OCI-LY1 (cell line): ENCODE measurements at regions not wholly inside any gene's neighbourhood (a gene's known extent, or its start where the extent isn't known, plus 50 kb on each side); places are given as distances from the start of the nearest gene placed in this dataset.

ENCODE experiments used
- H2AFZ ChIP-seq: fragments of 200-600 bp; sonication (generic), shearing (Covaris generic); 2 replicates; pipeline ENCODE4 v1.6.0; 2014; ENCODE audit warnings: antibody characterized with exemption, mild to moderate bottlenecking, low read length
- H3F3A ChIP-seq: fragments of 200-600 bp; sonication (generic), shearing (Covaris generic); 2 replicates; pipeline ENCODE4 v1.6.0; 2014; ENCODE audit warnings: mild to moderate bottlenecking, antibody characterized with exemption, low read length, moderate library complexity; ENCODE audit not compliant: insufficient read depth
- H3K27ac ChIP-seq: fragments of 200-600 bp; sonication (generic); 2 replicates; pipeline ENCODE4 v1.5.1; 2014; ENCODE audit warnings: low read length, mixed run types, mild to moderate bottlenecking, low read depth; ENCODE audit not compliant: poor library complexity, severe bottlenecking
- H3K27me3 ChIP-seq: fragments of 200-600 bp; sonication (generic); 2 replicates; pipeline ENCODE4 v1.6.0; 2014; ENCODE audit warnings: antibody characterized with exemption, mild to moderate bottlenecking, low read length, moderate library complexity; ENCODE audit not compliant: insufficient read depth
- H3K36me3 ChIP-seq: fragments of 200-600 bp; sonication (generic); 2 replicates; pipeline ENCODE4 v1.6.1; 2014; ENCODE audit warnings: mild to moderate bottlenecking, antibody characterized with exemption, low read length, moderate library complexity, mixed read lengths; ENCODE audit not compliant: insufficient read depth
- H3K4me1 ChIP-seq: fragments of 200-600 bp; sonication (generic); 2 replicates; pipeline ENCODE4 v1.5.1; 2014; ENCODE audit warnings: mild to moderate bottlenecking, low read length, moderate library complexity; ENCODE audit not compliant: insufficient read depth, severe bottlenecking
- H3K4me2 ChIP-seq: fragments of 200-600 bp; sonication (generic), shearing (Covaris generic); 2 replicates; pipeline ENCODE4 v1.6.1; 2014; ENCODE audit warnings: low read length
- H3K4me3 ChIP-seq: fragments of 200-600 bp; sonication (generic); 2 replicates; pipeline ENCODE4 v1.5.1; 2014; ENCODE audit warnings: low read length, low read depth, mild to moderate bottlenecking, mixed read lengths; ENCODE audit not compliant: poor library complexity, severe bottlenecking
- H3K79me2 ChIP-seq: fragments of 200-600 bp; shearing (Covaris generic); 2 replicates; pipeline ENCODE4 v1.6.1; 2016; ENCODE audit warnings: mixed run types, low read length, mixed read lengths; ENCODE audit not compliant: insufficient read depth
- H3K9ac ChIP-seq: fragments of 200-600 bp; sonication (generic), shearing (Covaris generic); 2 replicates; pipeline ENCODE4 v1.6.1; 2014; ENCODE audit warnings: mild to moderate bottlenecking, low read length, mixed read lengths
- H3K9me2 ChIP-seq: fragments of 200-600 bp; sonication (generic), shearing (Covaris generic); 2 replicates; pipeline ENCODE4 v1.6.1; 2014; ENCODE audit warnings: low read depth, mild to moderate bottlenecking, low read length, mixed read lengths
- H3K9me3 ChIP-seq: fragments of 200-600 bp; shearing (Covaris generic); 2 replicates; pipeline ENCODE4 v1.6.1; 2014; ENCODE audit warnings: low read length, mixed read lengths
- H4K20me1 ChIP-seq: fragments of 200-600 bp; sonication (generic), shearing (Covaris generic); 2 replicates; pipeline ENCODE4 v1.6.0; 2016; ENCODE audit warnings: mild to moderate bottlenecking, low read length; ENCODE audit not compliant: insufficient read depth
- EZH2 ChIP-seq: fragments of 200-600 bp; sonication (generic), shearing (Covaris generic); IDR thresholded peaks from 2 replicates; pipeline ENCODE4 v1.8.0; 2017; ENCODE audit warnings: borderline replicate concordance, mixed run types, mild to moderate bottlenecking, antibody characterized with exemption, low read length, moderate library complexity, mixed read lengths
- TF ChIP-seq, protein P1 (sequence below): fragments of 200-600 bp; sonication (generic), shearing (Covaris generic); IDR thresholded peaks from 2 replicates; pipeline ENCODE4 v1.5.1; 2017; ENCODE audit warnings: mild to moderate bottlenecking, antibody characterized with exemption, low read length, moderate library complexity, mixed read lengths

DNA sequence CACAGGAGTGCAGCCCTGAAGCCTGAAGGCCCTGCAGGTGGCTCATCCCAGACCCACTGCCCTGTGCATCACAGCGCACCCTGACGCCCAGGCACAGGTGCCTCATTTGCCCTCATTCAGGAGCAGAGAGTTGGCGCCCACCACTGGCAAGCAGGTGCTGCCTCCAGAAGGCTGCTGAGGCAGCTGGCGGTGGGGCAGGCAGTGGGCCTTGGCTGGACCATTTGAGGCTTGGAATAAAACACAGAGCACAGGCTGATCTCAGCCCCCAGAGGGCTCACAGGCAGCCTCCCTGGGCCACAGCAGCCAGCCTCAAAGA lies 1151.9 kb downstream of the BRD1 start:
- H3K9ac ChIP-seq: no peak overlapping the region
- peaks cover 7% of the 10 kb centered on the region; the same call in 1 of the 2 replicates for H3K9me3 ChIP-seq
- TF ChIP-seq EZH2: no peak
- TF ChIP-seq, protein P1, sequence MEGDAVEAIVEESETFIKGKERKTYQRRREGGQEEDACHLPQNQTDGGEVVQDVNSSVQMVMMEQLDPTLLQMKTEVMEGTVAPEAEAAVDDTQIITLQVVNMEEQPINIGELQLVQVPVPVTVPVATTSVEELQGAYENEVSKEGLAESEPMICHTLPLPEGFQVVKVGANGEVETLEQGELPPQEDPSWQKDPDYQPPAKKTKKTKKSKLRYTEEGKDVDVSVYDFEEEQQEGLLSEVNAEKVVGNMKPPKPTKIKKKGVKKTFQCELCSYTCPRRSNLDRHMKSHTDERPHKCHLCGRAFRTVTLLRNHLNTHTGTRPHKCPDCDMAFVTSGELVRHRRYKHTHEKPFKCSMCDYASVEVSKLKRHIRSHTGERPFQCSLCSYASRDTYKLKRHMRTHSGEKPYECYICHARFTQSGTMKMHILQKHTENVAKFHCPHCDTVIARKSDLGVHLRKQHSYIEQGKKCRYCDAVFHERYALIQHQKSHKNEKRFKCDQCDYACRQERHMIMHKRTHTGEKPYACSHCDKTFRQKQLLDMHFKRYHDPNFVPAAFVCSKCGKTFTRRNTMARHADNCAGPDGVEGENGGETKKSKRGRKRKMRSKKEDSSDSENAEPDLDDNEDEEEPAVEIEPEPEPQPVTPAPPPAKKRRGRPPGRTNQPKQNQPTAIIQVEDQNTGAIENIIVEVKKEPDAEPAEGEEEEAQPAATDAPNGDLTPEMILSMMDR: no peak
- H4K20me1 ChIP-seq: no peaks in the 10 kb centered on the region
- H2AFZ ChIP-seq: no peak overlapping the region
- no peaks in the 10 kb centered on the region for H3K27me3 ChIP-seq
- H3K27ac ChIP-seq: no peak overlapping the region
- H3K4me1 ChIP-seq: no peaks in the 10 kb centered on the region
- H3K36me3 ChIP-seq: no peaks in the 10 kb centered on the region
- H3K4me3 ChIP-seq: no peak overlapping the region
- no peaks in the 10 kb centered on the region for H3K9me2 ChIP-seq
- H3K4me2 ChIP-seq: no peak overlapping the region
- H3K79me2 ChIP-seq: no peaks in the 10 kb centered on the region
- H3F3A ChIP-seq: no peaks in the 10 kb centered on the region

DNA sequence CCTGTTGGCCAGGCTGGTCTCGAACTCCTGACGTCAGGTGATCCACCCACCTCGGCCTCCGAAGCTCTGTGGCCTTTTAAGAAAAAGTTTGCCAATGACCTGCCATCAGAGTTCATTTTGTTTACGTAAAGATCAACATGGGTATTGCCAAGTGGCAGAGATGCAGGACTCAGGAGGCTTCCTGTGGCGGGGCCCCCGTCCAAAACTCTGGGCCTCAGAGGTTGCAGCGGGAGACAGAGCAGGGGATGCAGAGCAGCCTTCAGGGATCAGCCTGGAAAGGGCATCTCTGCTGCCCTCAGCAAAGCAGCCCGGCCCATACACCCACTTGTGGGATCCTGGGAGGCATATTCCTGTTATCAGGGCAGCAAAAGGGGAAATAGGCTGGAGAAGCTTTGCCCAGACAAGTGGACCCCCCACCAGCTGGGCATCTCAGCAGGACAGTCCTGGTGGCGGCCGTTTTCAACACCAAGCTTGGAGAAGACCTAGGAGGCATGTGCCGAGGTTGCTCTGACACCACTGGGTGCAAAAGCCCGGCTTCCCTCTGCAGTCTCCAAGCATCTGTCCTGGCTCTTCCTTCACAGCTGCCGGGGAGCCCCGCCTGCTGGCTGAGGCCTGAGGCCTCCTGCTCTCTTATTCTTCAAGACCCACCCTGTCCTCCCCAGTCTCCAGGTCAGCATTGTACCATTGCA lies 1152.4 kb downstream of the BRD1 start:
- no peaks in the 10 kb centered on the region for H3K27me3 ChIP-seq
- H3K9me2 ChIP-seq: no peaks in the 10 kb centered on the region
- no peak overlapping the region for H3K4me2 ChIP-seq
- H3K4me3 ChIP-seq: no peak overlapping the region
- no peaks in the 10 kb centered on the region for H3F3A ChIP-seq
- no peak overlapping the region for H2AFZ ChIP-seq
- no peaks in the 10 kb centered on the region for H3K4me1 ChIP-seq
- no peak for TF ChIP-seq EZH2
- TF ChIP-seq, protein P1: no peak
- no peaks in the 10 kb centered on the region for H3K79me2 ChIP-seq
- no peaks in the 10 kb centered on the region for H3K36me3 ChIP-seq
- no peak overlapping the region for H3K27ac ChIP-seq
- no peak overlapping the region for H3K9ac ChIP-seq
- peaks cover 7% of the 10 kb centered on the region; the same call in 1 of the 2 replicates for H3K9me3 ChIP-seq
- no peaks in the 10 kb centered on the region for H4K20me1 ChIP-seq

DNA sequence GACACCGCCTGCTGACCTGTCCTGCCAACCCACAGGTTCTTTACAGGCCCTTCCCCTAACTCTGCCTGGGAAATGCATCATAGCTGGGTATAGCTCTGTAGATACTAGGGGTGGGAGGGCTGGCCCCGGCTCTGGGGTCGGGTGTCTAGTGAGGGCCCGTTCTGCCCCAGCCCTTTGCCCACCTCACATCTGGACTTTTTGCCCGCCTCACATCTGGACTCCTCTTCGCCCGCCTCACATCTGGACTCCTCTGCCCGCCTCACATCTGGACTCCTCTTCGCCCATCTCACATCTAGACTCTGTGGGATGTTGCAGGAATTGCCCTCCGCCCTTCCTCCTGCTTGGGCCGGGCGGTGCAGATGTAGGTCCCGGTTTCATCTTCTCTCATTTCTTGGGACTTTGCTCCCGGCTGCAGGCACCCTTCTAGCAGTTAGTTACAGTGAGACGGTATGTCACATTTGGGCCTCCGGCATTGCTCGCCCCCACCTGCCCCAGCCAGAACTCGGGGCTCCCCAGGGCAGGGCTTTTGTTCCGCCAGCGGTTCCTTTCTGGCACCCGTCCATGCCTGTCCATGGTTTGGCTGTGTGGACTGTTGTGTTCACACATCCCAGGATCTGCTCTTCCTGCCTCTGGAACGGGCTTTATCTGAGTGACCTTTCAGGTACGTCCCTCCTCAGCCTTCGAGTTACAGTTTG lies 1153.7 kb downstream of the BRD1 start:
- Histone ChIP-seq H3K9me2 (no peaks in the 10 kb centered on the region), H3F3A (no peaks in the 10 kb centered on the region), H3K36me3 (no peaks in the 10 kb centered on the region), H4K20me1 (no peaks in the 10 kb centered on the region), H3K4me3 (no peak overlapping the region), H3K4me2 (no peak overlapping the region), H2AFZ (no peak overlapping the region), H3K9ac (no peak overlapping the region), H3K79me2 (no peaks in the 10 kb centered on the region), H3K27ac (no peak overlapping the region), H3K27me3 (no peaks in the 10 kb centered on the region), H3K4me1 (no peaks in the 10 kb centered on the region), H3K9me3 (peaks cover 7% of the 10 kb centered on the region; the same call in 1 of the 2 replicates)
- TF ChIP-seq EZH2: no peak
- TF ChIP-seq, protein P1: no peak
